ENCODE measurements at regions not wholly inside any gene's neighbourhood (a gene's known extent, or its start where the extent isn't known, plus 50 kb on each side); places are given as distances from the start of the nearest gene placed in this dataset.

- TF ChIP-seq SIN3A (IDR thresholded peaks at IDR 0.05; ENCODE audit: borderline replicate concordance, insufficient read depth, low read length) (no peak), POLR2AphosphoS5 (IDR thresholded peaks at IDR 0.05; ENCODE audit: low read depth, low read length) (no peak), TAF1 (IDR thresholded peaks at IDR 0.05; ENCODE audit: borderline replicate concordance, insufficient read depth, low read length) (no peak), FOXP2 (optimal IDR thresholded peaks at IDR 0.05; ENCODE audit: borderline replicate concordance, extremely low read depth, extremely low read length, insufficient read depth) (no peak)
- TF ChIP-seq, protein P1, sequence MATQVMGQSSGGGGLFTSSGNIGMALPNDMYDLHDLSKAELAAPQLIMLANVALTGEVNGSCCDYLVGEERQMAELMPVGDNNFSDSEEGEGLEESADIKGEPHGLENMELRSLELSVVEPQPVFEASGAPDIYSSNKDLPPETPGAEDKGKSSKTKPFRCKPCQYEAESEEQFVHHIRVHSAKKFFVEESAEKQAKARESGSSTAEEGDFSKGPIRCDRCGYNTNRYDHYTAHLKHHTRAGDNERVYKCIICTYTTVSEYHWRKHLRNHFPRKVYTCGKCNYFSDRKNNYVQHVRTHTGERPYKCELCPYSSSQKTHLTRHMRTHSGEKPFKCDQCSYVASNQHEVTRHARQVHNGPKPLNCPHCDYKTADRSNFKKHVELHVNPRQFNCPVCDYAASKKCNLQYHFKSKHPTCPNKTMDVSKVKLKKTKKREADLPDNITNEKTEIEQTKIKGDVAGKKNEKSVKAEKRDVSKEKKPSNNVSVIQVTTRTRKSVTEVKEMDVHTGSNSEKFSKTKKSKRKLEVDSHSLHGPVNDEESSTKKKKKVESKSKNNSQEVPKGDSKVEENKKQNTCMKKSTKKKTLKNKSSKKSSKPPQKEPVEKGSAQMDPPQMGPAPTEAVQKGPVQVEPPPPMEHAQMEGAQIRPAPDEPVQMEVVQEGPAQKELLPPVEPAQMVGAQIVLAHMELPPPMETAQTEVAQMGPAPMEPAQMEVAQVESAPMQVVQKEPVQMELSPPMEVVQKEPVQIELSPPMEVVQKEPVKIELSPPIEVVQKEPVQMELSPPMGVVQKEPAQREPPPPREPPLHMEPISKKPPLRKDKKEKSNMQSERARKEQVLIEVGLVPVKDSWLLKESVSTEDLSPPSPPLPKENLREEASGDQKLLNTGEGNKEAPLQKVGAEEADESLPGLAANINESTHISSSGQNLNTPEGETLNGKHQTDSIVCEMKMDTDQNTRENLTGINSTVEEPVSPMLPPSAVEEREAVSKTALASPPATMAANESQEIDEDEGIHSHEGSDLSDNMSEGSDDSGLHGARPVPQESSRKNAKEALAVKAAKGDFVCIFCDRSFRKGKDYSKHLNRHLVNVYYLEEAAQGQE (IDR thresholded peaks at IDR 0.05; ENCODE audit: insufficient read depth in 1 of 2, low read depth in 2 of 2, low read length in 2 of 2), result no peak
Measured at GRCh38 chr14:25120261-25120660, 70.3 kb upstream of the STXBP6 start.
